Upper lobe of left lung (tissue), 6 donors: ENCODE measurements at regions not wholly inside any gene's neighbourhood (a gene's known extent, or its start where the extent isn't known, plus 50 kb on each side); places are given as distances from the start of the nearest gene placed in this dataset.
A peak's percentile ranks its signal among the peaks of the same experiment; 100 is the strongest.

Experiments
- ATAC-seq, 2 donors: fragments of 200-7000 bp; cut with Tn5 transposase; one replicate each; pipeline ENCODE4 v1.9.1; 2022; ENCODE audit warnings: mild to moderate bottlenecking in 2 of 2, moderate library complexity in 2 of 2; ENCODE audit not compliant: low FRiP score in 2 of 2
- DNase-seq, 2 donors: peaks; one replicate each; pipeline ENCODE4 v3.0.0-alpha.2; 2019 to 2020
- H3K27ac ChIP-seq, 4 donors: fragments of 200-600 bp; sonication (generic); one replicate each; pipeline ENCODE4 v1.5.1; 2016 to 2019
- H3K27me3 ChIP-seq, 4 donors: fragments of 200-600 bp; sonication (generic); one replicate each; pipeline ENCODE4 v1.5.1; 2017 to 2019
- H3K36me3 ChIP-seq, 4 donors: fragments of 200-600 bp; sonication (generic); one replicate each; pipeline ENCODE4 v1.5.1; 2016 to 2019
- H3K4me1 ChIP-seq, 4 donors: fragments of 200-600 bp; sonication (generic); one replicate each; pipeline ENCODE4 v1.5.1; 2018 to 2019
- H3K4me3 ChIP-seq, 4 donors: fragments of 200-600 bp; sonication (generic); one replicate each; pipeline ENCODE4 v1.5.1; 2017 to 2019; ENCODE audit warnings: mild to moderate bottlenecking in 2 of 4, moderate library complexity in 1 of 4
- H3K9me3 ChIP-seq, 4 donors: fragments of 200-600 bp; sonication (generic); one replicate each; pipeline ENCODE4 v1.5.1; 2018 to 2019
- EP300 ChIP-seq, 4 donors: sonication (generic); formaldehyde crosslinking; IDR thresholded peaks; one replicate each; pipeline ENCODE4 v1.5.1; 2017; ENCODE audit warnings: antibody characterized with exemption in 4 of 4, control low read depth in 2 of 4
- POLR2A ChIP-seq, 4 donors: fragments of 450-650 bp; IDR thresholded peaks; one replicate each; pipeline ENCODE4 v1.5.1; 2016 to 2017; ENCODE audit warnings: antibody characterized with exemption in 4 of 4, mild to moderate bottlenecking in 2 of 4
- POLR2AphosphoS5 ChIP-seq, 2 donors: sonication (generic); formaldehyde crosslinking; IDR thresholded peaks; one replicate each; pipeline ENCODE4 v1.5.1; 2017; ENCODE audit warnings: antibody characterized with exemption in 2 of 2
- WGBS, 2 donors: methylation state at CpG; one replicate each; pipeline ENCODE4 v1.1.5; 2017 to 2018; 5-methylcytosine and 5-hydroxymethylcytosine counted together
- TF ChIP-seq, protein P1 (sequence below), 6 experiments: fragments of 450-650 bp in 4 of 6; fragments of 200-600 bp in 2 of 6; sonication (generic) in 2 of 6; IDR thresholded peaks; one replicate each; pipeline ENCODE4 v1.5.1; 2016 to 2019; ENCODE audit warnings: antibody characterized with exemption in 6 of 6
- donor health status: DM: no; HTN: no; CAD: no; lungs with moderate emphysema.
- donor health status: DM: no; HTN: yes; CAD: no; lungs with severe emphysema.

DNA sequence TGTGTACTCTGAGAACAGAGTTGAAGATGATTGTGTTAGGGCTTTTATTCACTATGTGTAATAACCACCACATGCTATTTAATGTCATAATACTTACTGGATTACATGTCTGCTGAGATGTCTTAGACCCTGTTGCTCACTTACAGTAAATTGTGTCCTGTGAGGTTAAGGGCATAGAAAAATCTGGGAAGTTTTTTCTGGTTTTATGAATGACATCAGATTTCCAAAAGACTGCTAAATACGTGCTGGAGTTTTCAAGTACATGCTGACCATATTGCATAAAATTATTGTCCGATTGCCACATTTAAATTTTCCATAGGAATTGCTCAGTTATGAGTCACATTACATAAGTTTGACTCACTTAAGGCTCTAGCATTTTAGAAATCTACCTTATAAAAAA lies 96.7 kb upstream of the COL5A2 start:
- no peak overlapping the region for H3K4me3 ChIP-seq
- ATAC-seq, result peak in 1 of 2 donors; percentile 44
- TF ChIP-seq EP300 (IDR thresholded peaks at IDR 0.05), result no peak
- TF ChIP-seq, protein P1, sequence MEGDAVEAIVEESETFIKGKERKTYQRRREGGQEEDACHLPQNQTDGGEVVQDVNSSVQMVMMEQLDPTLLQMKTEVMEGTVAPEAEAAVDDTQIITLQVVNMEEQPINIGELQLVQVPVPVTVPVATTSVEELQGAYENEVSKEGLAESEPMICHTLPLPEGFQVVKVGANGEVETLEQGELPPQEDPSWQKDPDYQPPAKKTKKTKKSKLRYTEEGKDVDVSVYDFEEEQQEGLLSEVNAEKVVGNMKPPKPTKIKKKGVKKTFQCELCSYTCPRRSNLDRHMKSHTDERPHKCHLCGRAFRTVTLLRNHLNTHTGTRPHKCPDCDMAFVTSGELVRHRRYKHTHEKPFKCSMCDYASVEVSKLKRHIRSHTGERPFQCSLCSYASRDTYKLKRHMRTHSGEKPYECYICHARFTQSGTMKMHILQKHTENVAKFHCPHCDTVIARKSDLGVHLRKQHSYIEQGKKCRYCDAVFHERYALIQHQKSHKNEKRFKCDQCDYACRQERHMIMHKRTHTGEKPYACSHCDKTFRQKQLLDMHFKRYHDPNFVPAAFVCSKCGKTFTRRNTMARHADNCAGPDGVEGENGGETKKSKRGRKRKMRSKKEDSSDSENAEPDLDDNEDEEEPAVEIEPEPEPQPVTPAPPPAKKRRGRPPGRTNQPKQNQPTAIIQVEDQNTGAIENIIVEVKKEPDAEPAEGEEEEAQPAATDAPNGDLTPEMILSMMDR (IDR thresholded peaks at IDR 0.05), result no peak

DNA sequence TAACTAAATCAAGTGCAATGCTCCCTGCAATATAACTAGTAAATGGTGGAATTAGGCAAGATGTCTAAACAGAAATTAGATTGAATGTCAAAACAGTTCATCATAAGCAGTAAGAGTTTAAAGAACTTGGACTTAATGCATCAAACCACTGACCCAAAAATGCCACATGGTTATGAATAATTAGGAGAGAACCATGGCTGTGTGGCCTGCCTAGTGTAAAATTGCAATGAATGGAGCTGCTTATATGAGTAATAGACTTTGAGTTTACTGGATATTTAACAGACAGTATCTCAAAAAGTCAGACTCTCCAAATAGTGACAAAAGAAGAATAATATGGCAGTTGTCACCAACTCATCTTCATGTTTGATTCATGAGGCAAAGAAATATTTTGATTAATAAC lies 101.6 kb upstream of the COL5A2 start:
- no peak for ATAC-seq
- Histone ChIP-seq H3K4me3 (no peak overlapping the region), H3K4me1 (no peaks in the 10 kb centered on the region), H3K27ac (no peak overlapping the region), H3K27me3 (no peaks in the 10 kb centered on the region), H3K36me3 (no peaks in the 10 kb centered on the region), H3K9me3 (no peaks in the 10 kb centered on the region)
- TF ChIP-seq POLR2AphosphoS5 (IDR thresholded peaks at IDR 0.05), result no peak
- no peak for TF ChIP-seq POLR2A (IDR thresholded peaks at IDR 0.05)
- TF ChIP-seq, protein P1 (IDR thresholded peaks at IDR 0.05), result no peak
- DNase-seq, result no peak

More for the DNA sequence above, 96.7 kb upstream of the COL5A2 start:
- Histone ChIP-seq H3K4me1 (no peaks in the 10 kb centered on the region), H3K9me3 (no peaks in the 10 kb centered on the region), H3K27me3 (no peaks in the 10 kb centered on the region), H3K27ac (no peak overlapping the region), H3K36me3 (no peaks in the 10 kb centered on the region)
- DNase-seq, result no peak
- 72 to 80% methylated on average over 2 of the region's 2 CpGs for WGBS, 2 donors

DNA sequence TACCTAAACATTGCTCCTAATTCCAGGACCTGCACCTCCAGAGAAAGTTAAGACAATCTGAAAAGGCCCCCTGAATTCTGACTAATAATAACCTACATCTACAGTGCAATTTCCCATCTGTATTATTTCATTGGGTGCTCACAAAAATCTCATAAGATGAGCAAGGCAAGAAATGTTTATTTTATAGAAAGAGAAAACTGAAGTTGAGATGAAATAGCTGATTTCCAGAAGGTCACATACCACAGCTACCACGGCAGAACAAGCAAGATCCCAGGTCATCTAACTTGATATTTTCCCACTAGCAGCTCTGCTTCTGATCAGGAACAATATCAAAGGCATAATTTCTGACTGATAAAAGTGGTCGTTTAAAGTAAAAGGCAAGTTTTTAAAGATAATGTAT lies 105.8 kb upstream of the COL5A2 start:
- no peak for TF ChIP-seq EP300 (IDR thresholded peaks at IDR 0.05)
- TF ChIP-seq POLR2A (IDR thresholded peaks at IDR 0.05), result no peak
- no peak for TF ChIP-seq POLR2AphosphoS5 (IDR thresholded peaks at IDR 0.05)
- TF ChIP-seq, protein P1 (IDR thresholded peaks at IDR 0.05), result no peak
- Histone ChIP-seq H3K4me1 (no peaks in the 10 kb centered on the region), H3K27ac (no peak overlapping the region), H3K4me3 (no peak overlapping the region), H3K9me3 (no peaks in the 10 kb centered on the region), H3K36me3 (no peaks in the 10 kb centered on the region), H3K27me3 (no peaks in the 10 kb centered on the region)
- no peak for ATAC-seq
- WGBS, 2 donors, result 49 to 58% methylated on average over 2 of the region's 2 CpGs
- no peak for DNase-seq

DNA sequence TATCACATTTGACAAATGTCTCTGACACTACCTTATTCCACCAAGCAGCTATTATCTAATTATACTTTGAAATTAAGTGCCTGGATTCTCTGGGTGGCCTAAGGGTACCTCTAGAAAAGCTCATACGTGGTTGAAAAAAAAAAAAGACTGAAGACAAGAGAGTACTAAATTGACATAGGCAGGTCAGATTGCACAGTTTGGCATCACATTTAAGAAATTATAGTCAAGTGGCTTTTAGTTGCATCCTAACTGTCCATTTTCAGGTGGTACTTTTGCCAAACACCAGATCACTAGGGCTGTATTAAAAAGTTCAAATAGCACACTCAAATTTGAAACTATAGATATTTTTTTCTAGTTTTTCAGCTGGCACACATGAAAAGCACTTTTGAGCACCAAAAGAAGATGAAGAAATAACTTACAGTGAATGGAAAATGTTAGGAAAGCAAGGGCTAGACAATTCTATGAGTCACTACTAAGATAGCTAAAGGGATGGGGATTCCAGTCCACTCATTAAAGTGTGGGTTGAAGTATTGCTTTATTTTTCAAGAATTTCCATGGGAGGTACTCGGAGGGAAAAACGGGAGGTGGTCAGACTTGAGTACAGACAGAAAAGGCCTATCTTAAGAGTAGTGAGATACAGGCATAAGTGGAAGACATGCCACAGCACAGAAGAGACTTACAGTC lies 106.5 kb upstream of the COL5A2 start:
- Histone ChIP-seq H3K4me3 (no peak overlapping the region), H3K9me3 (no peaks in the 10 kb centered on the region), H3K27ac (no peak overlapping the region), H3K27me3 (no peaks in the 10 kb centered on the region), H3K4me1 (no peaks in the 10 kb centered on the region), H3K36me3 (no peaks in the 10 kb centered on the region)
- WGBS, 2 donors, result 51 to 55% methylated on average over 3 of the region's 3 CpGs
- ATAC-seq (peak in 1 of 2 donors; percentile 92), DNase-seq (no peak)
- TF ChIP-seq POLR2A (IDR thresholded peaks at IDR 0.05), result no peak
- no peak for TF ChIP-seq EP300 (IDR thresholded peaks at IDR 0.05)
- no peak for TF ChIP-seq POLR2AphosphoS5 (IDR thresholded peaks at IDR 0.05)
- TF ChIP-seq, protein P1 (IDR thresholded peaks at IDR 0.05), result no peak

DNA sequence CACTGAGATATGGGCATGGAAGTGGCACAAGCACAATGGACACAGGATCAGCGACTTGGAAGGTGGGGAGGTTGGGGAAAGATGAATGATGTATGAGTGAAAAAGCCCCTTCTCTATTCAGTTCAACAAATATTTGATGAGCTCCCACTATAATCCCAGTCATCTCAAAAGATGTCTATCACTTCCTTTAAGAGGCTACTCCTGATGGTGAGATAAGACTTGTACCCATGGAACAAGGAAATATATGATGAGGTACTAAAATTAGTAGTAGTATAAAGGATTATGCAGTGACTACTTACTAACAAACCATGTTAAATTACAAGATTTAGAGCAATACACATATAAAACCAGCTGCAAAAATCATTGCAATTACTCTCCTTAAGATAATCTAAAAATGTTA lies 107.8 kb upstream of the COL5A2 start:
- H3K9me3 ChIP-seq, result no peaks in the 10 kb centered on the region
- H3K27me3 ChIP-seq, result no peaks in the 10 kb centered on the region
- no peak overlapping the region for H3K4me3 ChIP-seq
- TF ChIP-seq POLR2A (IDR thresholded peaks at IDR 0.05), result no peak
- no peak for TF ChIP-seq EP300 (IDR thresholded peaks at IDR 0.05)
- no peak for TF ChIP-seq POLR2AphosphoS5 (IDR thresholded peaks at IDR 0.05)
- TF ChIP-seq, protein P1 (IDR thresholded peaks at IDR 0.05), result no peak
- no peaks in the 10 kb centered on the region for H3K36me3 ChIP-seq
- no peak for ATAC-seq
- DNase-seq, result no peak
- 58 to 59% methylated on average over 1 of the region's 1 CpG for WGBS, 2 donors
- no peak overlapping the region for H3K27ac ChIP-seq
- H3K4me1 ChIP-seq, result no peaks in the 10 kb centered on the region
